Keratinocyte (primary cell): ENCODE measurements at regions not wholly inside any gene's neighbourhood (a gene's known extent, or its start where the extent isn't known, plus 50 kb on each side); places are given as distances from the start of the nearest gene placed in this dataset.

Source experiments
- DNase-seq: peaks from one replicate; pipeline ENCODE4 v3.0.0-alpha.2; 2011; ENCODE audit warnings: low read depth, missing footprints, low spot score
- FAIRE-seq: peaks from 2 replicates; lab custom pipeline; 2011; peaks lifted over from hg19 to GRCh38; lab: Jason Lieb, UNC
- H2AFZ ChIP-seq: 2 replicates; pipeline ENCODE4 v1.6.0; 2012; ENCODE audit warnings: low read length, control low read depth, inconsistent platforms; ENCODE audit not compliant: control insufficient read depth
- H3K27ac ChIP-seq: 2 replicates; pipeline ENCODE4 v1.5.1; 2011; ENCODE audit warnings: low read length; ENCODE audit not compliant: control insufficient read depth, insufficient read depth
- H3K27me3 ChIP-seq: 3 replicates; pipeline ENCODE4 v1.6.0; 2011; ENCODE audit warnings: low read length; ENCODE audit not compliant: control insufficient read depth, insufficient read depth; ENCODE audit errors: extremely low read depth
- H3K36me3 ChIP-seq, 2 experiments: 2 replicates in 1 of 2; 3 replicates in 1 of 2; pipeline ENCODE4 v1.5.1; 2011; ENCODE audit warnings: low read length in 2 of 2, mild to moderate bottlenecking in 1 of 2; ENCODE audit not compliant: control insufficient read depth in 2 of 2, insufficient read depth in 2 of 2; ENCODE audit errors: extremely low read depth in 1 of 2
- H3K4me1 ChIP-seq: 3 replicates; pipeline ENCODE4 v1.5.1; 2011; ENCODE audit warnings: low read length; ENCODE audit not compliant: control insufficient read depth, insufficient read depth; ENCODE audit errors: extremely low read depth
- H3K4me2 ChIP-seq: 3 replicates; pipeline ENCODE4 v1.6.0; 2011; ENCODE audit warnings: low read depth, low read length; ENCODE audit not compliant: control insufficient read depth, insufficient read depth; ENCODE audit errors: extremely low read depth
- H3K4me3 ChIP-seq, 3 experiments: fragments of 200-600 bp in 1 of 3; sonication (generic) in 1 of 3; 2 replicates in 2 of 3; 3 replicates in 1 of 3; pipeline ENCODE4 v1.5.1; 2011 to 2016; ENCODE audit warnings: low read length in 3 of 3, mild to moderate bottlenecking in 3 of 3, control low read depth in 2 of 3, inconsistent platforms in 1 of 3, low read depth in 1 of 3, mixed read lengths in 1 of 3, mixed run types in 1 of 3, moderate library complexity in 1 of 3; ENCODE audit not compliant: control insufficient read depth in 2 of 3, insufficient read depth in 2 of 3; ENCODE audit errors: extremely low read depth in 1 of 3
- H3K79me2 ChIP-seq: 2 replicates; pipeline ENCODE4 v1.6.0; 2012; ENCODE audit warnings: low read length; ENCODE audit not compliant: control insufficient read depth, insufficient read depth
- H3K9ac ChIP-seq: 3 replicates; pipeline ENCODE4 v1.6.0; 2011; ENCODE audit warnings: low read length; ENCODE audit not compliant: control insufficient read depth, insufficient read depth; ENCODE audit errors: extremely low read depth
- H3K9me1 ChIP-seq: 3 replicates; pipeline ENCODE4 v1.6.0; 2011; ENCODE audit warnings: low read length; ENCODE audit not compliant: control insufficient read depth, insufficient read depth; ENCODE audit errors: extremely low read depth
- H3K9me3 ChIP-seq: 2 replicates; pipeline ENCODE4 v1.5.1; 2012; ENCODE audit warnings: low read depth, low read length; ENCODE audit not compliant: control insufficient read depth
- H4K20me1 ChIP-seq: 3 replicates; pipeline ENCODE4 v1.6.0; 2011; ENCODE audit warnings: low read length; ENCODE audit not compliant: control insufficient read depth, insufficient read depth; ENCODE audit errors: extremely low read depth
- EZH2 ChIP-seq: IDR thresholded peaks from one replicate; pipeline ENCODE4 v1.6.1; 2012; ENCODE audit warnings: inconsistent platforms, mild to moderate bottlenecking, low read length, moderate library complexity
- dilution Hi-C: fragments of 300-500 bp; cut with MboI; formaldehyde crosslinking; loops from one replicate; pipeline ENCODE4 v1.7.0; 2020; ENCODE audit warnings: low sequenced_read_pairs; ENCODE audit not compliant: extremely low pct_ligation_motif_present
- TF ChIP-seq, protein P1 (sequence below), 3 experiments: IDR thresholded peaks in 1 of 3; conservative IDR thresholded peaks in 1 of 3; optimal IDR thresholded peaks in 1 of 3; 2 replicates in 2 of 3; 3 replicates in 1 of 3; pipeline versions ENCODE3 to v1.5.1; 2011; ENCODE audit warnings: low read length in 3 of 3, mild to moderate bottlenecking in 3 of 3, moderate library complexity in 2 of 3, control low read depth in 1 of 3, inconsistent platforms in 1 of 3; ENCODE audit not compliant: insufficient read depth in 2 of 3; ENCODE audit errors: extremely low read depth in 1 of 3

DNA sequence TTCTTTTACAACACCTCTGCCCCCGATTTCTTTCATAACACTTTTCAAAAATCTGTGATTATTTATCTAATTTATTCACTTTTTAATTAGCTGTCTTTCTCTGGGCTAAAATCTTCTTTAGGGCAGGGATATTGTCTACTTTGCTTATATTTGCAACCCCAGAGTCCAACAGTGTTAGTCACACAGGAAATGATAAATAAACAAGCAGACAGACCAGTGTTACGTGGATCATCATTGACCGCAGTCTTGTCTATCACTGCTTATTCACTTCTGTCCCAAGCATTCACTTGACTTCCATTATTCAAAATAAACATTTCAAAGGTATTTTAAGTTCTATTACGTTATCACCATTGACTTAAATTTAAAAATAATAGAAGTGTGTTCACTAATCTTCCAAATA is 237.6 kb upstream of the UBE2E3 start:
- Histone ChIP-seq H3K27ac (peak overlapping the region; percentile 67), H3K4me3 (no peak overlapping the region), H4K20me1 (no peaks in the 10 kb centered on the region), H3K9me1 (no peaks in the 10 kb centered on the region), H3K36me3 (no peaks in the 10 kb centered on the region), H3K4me2 (peak overlapping the region; percentile 39), H3K9me3 (no peaks in the 10 kb centered on the region), H3K79me2 (no peaks in the 10 kb centered on the region), H3K27me3 (no peaks in the 10 kb centered on the region), H3K4me1 (peaks cover 34% of the 10 kb centered on the region), H2AFZ (peak overlapping the region; percentile 28), H3K9ac (no peak overlapping the region)
- DNase-seq (peak; percentile 60), FAIRE-seq (peak; percentile 88)
- dilution Hi-C loops: no loop called here
- TF ChIP-seq EZH2: no peak
- TF ChIP-seq, protein P1, sequence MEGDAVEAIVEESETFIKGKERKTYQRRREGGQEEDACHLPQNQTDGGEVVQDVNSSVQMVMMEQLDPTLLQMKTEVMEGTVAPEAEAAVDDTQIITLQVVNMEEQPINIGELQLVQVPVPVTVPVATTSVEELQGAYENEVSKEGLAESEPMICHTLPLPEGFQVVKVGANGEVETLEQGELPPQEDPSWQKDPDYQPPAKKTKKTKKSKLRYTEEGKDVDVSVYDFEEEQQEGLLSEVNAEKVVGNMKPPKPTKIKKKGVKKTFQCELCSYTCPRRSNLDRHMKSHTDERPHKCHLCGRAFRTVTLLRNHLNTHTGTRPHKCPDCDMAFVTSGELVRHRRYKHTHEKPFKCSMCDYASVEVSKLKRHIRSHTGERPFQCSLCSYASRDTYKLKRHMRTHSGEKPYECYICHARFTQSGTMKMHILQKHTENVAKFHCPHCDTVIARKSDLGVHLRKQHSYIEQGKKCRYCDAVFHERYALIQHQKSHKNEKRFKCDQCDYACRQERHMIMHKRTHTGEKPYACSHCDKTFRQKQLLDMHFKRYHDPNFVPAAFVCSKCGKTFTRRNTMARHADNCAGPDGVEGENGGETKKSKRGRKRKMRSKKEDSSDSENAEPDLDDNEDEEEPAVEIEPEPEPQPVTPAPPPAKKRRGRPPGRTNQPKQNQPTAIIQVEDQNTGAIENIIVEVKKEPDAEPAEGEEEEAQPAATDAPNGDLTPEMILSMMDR (optimal IDR thresholded peaks at IDR 0.05 in 1 of 3, IDR thresholded peaks at IDR 0.05 in 1 of 3, conservative IDR thresholded peaks at IDR 0.05 in 1 of 3; ENCODE audit: extremely low read depth in 1 of 3, insufficient read depth in 2 of 3, low read length in 3 of 3): no peak

DNA sequence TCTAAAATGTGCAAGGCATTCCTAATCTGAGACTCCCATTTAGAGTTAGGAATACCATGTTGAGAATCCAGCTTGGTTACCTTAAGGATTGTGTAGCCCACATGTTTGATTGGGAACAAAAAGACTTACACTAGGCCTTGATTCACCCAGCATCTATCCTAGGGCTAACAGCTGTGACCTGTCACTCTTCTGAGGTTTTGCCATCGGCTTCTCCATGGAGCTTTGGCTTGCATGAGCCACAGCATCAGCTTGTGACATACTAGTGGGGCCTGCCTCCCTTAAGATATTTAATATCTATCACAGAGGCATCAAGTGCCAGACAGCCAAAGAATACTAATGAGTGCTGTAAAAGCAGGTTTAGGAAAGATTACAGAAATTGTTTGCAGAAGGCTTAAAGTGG is 241.3 kb upstream of the UBE2E3 start:
- H3K27ac ChIP-seq: no peak overlapping the region
- H3K79me2 ChIP-seq: no peaks in the 10 kb centered on the region
- no peaks in the 10 kb centered on the region for H4K20me1 ChIP-seq
- H3K36me3 ChIP-seq: no peaks in the 10 kb centered on the region
- H3K9ac ChIP-seq: no peak overlapping the region
- no peak overlapping the region for H2AFZ ChIP-seq
- TF ChIP-seq, protein P1 (optimal IDR thresholded peaks at IDR 0.05 in 1 of 3, IDR thresholded peaks at IDR 0.05 in 1 of 3, conservative IDR thresholded peaks at IDR 0.05 in 1 of 3; ENCODE audit: extremely low read depth in 1 of 3, insufficient read depth in 2 of 3, low read length in 3 of 3): no peak
- TF ChIP-seq EZH2: no peak
- H3K4me3 ChIP-seq: no peak overlapping the region
- H3K27me3 ChIP-seq: no peaks in the 10 kb centered on the region
- DNase-seq (no peak), FAIRE-seq (no peak)
- H3K9me3 ChIP-seq: no peaks in the 10 kb centered on the region
- no peak overlapping the region for H3K4me2 ChIP-seq
- dilution Hi-C loops: no loop called here
- no peaks in the 10 kb centered on the region for H3K9me1 ChIP-seq
- H3K4me1 ChIP-seq: peaks cover 22% of the 10 kb centered on the region
